Activated CD4-positive, alpha-beta T cell treated with anti-CD3 and anti-CD28 coated beads, Interleukin-2, Interleukin-4, amounts not matched to agents 100 ng/mL and 50 ng/mL, durations not matched to agents 16 hours and 8 hours (primary cell): ENCODE measurements at regions not wholly inside any gene's neighbourhood (a gene's known extent, or its start where the extent isn't known, plus 50 kb on each side); places are given as distances from the start of the nearest gene placed in this dataset.
A peak's percentile ranks its signal among the peaks of the same experiment; 100 is the strongest.
"Not testable (repeated sequence)": the region's sequence is repeated elsewhere in the genome, so short reads cannot be mapped to it uniquely, and the experiment has no call there.

Experiments
- DNase-seq: peaks from one replicate; pipeline ENCODE4 v3.0.0-alpha.2; 2020; ENCODE audit warnings: low spot score

DNA sequence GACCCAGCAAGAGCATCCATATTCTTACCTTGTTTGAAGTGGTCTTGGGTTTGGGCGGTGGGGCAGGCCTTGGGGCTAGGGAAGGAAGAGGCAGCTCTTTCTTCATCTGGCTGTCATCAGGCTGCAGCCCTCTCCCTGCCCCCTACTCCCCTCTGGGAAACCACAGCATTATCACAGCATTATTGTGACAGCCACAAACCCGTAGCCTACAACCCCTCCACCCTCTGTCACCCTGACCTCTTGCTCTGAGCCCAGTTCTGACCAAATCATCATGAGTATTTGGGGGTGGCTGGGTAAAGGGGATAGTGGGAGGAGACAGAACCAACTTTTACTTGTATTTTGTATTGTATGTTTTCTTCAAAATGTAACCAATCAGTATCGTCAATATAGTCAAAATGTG is 94.3 kb upstream of the ARRDC3 start:
- no peak for DNase-seq

DNA sequence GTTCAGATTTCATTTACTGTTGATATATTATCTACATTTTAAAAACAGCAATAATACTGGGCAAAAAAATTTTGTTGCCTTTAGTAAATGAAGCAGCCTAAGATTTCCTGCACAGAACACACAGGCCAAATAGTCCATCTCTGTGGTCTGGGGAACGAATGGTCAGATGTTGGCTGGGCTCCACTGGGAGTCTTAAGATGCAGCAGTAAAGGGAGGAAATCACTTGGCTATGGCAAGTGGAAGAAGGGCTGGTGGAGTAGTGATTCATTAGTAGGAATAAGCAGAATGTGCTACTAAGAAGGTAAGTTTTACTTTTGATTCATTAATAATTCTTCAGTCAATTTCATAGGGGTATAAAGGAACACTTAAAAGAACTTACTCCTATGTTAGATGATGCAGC is 91.1 kb upstream of the ARRDC3 start:
- no peak for DNase-seq

DNA sequence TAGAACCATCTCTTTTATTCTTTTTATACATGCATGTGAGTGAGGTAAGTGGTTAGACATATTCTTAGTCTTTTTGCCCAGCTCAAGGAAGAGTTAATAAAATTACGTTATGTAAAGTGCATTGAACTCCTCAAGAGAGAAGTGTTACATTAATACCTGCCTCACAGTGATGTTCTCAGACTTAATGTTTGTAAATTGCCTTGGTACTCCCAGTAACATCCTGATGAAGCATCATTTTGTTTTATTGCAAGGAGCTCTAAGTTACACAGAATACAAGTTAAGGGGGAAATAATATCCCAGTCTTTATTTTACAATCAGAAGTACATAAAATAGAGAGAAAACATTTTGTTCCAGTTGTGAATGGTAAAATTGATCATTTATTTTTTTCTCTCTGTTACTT is 89.5 kb upstream of the ARRDC3 start:
- no peak for DNase-seq

GRCh38 chr5:91469517-91470165 is 86.5 kb upstream of the ARRDC3 start:
- no peak for DNase-seq

- no peak for DNase-seq
Measured at GRCh38 chr5:91468651-91469422, 85.7 kb upstream of the ARRDC3 start.

DNA sequence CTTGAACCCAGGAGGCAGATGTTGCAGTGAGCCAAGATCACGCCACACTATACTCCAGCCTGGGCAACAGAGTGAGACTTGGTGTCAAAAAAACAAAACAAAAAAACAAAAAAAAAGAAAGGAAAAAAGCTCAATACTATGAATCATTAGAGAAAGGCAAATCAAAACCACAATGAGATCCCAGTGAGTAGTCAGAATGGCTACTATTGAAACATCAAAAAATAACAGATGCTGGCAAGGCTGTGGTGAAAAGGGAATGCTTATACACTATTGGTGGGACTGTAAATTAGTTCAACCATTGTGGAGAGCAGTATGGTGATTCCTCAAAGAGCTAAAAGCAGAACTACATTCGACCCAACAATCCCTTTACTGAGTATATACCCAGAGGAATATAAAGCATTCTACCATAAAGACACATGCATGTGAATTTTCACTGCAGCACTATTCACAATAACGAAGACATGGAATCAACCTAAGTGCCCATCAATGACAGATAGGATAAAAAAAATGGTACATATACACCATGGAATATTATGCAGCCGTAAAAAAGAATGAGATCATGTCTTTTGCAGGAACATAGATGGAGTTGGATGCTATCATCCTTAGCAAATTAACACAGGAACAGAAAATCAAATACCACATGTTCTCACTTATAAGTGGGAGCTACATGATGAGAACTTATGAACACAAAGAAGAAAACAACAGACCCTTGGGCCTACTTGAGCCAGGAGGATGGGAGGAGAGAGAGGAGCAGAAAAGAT is 81.9 kb upstream of the ARRDC3 start:
- DNase-seq, result no peak

DNA sequence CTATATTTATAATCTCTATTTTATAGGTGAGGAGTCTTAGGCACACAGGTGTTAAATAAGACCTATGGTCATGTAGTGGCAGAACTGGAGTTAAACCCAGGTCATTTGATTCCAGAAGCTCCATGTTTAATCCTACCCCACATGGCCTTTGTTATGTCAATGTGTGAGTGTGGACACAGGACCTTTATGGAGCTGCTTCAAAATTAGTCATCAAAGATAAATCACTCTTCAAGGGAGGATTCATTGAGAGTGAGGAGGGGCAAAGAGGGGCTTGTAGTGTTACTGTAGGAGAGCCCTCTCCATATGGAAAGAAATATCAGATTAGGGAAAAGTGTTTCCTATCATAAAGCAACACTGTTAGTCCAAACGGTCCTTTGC is 74.6 kb upstream of the ARRDC3 start:
- DNase-seq, result no peak

DNA sequence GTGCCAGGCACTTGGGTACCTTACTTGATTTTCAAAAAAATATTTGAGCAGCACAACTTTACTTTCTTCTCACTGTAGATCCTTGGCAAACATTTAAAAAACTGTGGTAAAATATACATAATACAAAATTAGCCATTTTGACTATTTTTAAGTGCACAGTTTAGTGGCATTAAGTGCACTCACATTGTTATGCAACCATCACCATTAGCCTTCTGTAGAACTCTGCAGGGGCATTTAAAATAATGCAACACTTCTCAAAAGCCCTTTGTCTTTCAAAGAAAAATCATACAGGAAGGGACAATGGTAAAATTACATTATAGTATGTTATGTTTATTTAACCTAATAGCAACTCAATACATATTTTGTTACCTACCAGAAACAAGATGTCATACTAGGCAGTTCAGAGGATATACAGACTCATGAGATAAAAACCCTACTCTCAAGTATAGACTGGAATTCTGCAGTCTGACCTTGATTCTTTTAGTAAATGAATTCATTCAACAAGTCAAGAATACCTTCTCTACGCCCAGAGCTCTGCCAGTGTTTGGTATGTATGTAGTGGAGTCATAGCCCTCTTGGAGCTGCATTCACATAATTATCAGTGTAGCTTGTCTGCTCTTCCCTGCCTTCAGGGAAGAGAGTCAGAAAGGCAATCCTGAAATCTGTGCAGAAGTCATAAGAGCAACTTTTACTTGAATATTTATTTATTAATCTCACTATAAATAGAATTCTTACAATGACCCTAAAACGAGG is 74.0 kb upstream of the ARRDC3 start:
- DNase-seq, result no peak

DNA sequence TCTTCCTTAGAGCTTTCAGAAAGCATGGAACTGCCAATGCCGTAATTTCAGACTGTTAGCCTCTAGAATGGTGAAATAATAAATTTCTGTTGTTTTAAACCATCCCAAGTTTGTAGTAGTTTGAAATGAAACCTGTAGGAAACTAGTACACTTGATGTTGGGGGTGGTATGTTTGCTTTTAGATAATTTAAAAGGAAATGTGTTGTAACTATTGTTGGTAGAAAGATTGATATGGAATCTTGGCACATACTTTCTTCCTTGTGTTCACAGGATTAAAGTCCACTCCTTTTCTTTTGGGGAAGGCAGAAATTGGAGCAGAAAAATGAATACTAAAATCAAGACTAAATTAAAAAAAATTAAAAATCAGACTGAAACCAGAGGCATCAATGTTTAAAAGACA is 66.0 kb upstream of the ARRDC3 start:
- DNase-seq, result no peak

DNA sequence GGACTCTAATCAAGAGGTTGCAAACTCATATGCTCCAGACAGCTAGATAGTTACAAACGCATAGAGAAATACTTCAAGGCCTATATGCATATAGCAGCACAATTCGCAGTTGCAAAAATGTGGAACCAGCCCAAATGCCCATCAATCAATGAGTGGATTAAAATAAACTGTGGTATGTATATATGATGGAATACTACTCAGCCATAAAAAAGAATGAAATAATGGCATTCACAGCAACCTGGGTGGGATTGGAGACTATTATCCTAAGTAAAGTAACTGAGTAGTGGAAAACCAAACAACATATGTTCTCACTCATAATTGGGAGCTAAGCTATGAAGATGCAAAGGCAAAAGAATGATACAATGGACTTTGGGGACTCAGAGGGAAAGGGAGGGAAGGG is 65.0 kb upstream of the ARRDC3 start:
- not testable (repeated sequence) for DNase-seq

DNA sequence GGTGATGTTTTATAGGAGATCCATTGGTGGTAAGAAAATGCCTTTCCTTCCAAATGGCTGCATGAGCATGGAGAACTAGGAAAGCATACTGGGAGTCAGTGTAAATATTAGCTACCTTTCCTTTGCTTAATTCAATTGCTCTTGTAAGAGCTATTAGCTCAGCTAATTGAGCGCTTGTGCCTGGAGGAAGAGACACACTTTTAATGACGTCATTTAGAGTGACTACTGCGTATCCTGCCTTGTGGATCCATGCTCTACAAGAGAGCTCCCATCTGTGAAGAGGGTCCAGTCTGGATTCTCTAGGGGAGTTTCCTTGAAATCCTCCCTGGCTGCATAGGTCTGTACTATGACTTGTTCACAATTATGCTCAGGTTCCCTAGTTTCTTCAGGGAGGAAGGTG is 63.8 kb upstream of the ARRDC3 start:
- not testable (repeated sequence) for DNase-seq

GRCh38 chr5:91443761-91444467 is 60.8 kb upstream of the ARRDC3 start:
- peak; percentile 4 for DNase-seq

DNA sequence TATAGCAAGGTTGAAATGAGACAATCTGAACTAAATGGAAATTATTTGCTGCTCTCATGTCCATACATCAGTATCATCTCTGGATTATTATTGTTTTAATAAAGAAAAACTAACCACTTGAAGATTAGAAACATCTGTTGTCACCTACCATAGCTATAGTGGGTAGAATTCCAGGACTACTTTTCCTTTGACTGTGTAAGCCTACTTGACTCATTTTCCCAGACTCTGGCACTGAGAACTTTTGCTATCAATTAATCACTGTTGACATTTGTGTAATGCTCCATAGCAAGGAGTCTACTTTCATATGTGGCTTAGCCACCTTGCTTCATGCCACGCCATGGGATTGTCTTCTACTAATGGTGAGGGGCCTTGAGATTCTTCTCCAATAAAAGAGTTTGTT is 59.9 kb upstream of the ARRDC3 start:
- no peak for DNase-seq

- DNase-seq, result no peak
Measured at GRCh38 chr5:91441082-91441481, 58.0 kb upstream of the ARRDC3 start.

GRCh38 chr5:91438871-91439270 is 55.8 kb upstream of the ARRDC3 start:
- DNase-seq, result no peak

DNA sequence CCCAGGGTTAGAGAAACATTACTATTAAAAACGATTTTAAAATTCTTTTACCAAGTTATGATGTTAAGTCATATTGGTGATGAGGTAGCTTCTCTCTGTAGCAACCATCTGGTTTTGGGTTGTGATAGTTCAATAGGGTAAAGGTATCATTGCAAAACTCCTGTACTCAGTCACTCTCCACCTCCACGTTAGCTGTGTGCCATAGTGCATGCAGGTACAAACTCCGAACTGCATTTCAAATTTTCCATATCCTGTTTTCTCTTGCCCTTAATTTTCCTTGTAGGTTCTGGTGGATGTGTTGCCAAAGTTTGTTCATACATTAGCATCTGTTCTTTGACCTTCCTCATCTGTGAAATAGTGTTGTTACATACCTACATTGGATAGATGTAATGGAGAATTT is 53.1 kb upstream of the ARRDC3 start:
- DNase-seq, result no peak

GRCh38 chr5:91434348-91434747 is 51.2 kb upstream of the ARRDC3 start:
- no peak for DNase-seq

DNA sequence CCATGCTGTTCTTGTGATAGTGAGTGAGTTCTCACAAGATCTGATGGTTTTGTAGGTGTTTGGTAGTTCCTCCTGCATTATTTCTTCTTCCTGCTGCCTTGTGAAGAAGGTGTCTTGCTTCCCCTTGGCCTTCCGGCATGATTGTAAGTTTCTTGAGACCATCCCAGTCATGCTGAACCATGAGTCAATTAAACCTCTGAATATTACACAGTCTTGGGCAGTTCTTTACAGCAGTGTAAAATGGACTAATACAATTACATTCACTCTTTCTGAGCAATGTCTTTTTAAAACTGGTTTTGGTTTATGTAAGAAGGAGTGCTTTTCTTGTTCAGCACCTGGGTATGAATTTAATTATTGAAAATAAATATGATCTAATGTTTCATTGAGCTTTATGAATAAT is 50.7 kb upstream of the ARRDC3 start:
- no peak for DNase-seq
